Neural crest cell (in vitro differentiated cells): ENCODE measurements at regions not wholly inside any gene's neighbourhood (a gene's known extent, or its start where the extent isn't known, plus 50 kb on each side); places are given as distances from the start of the nearest gene placed in this dataset.

Source experiments
- DNase-seq: peaks from one replicate; pipeline ENCODE4 v3.0.0; 2021; ENCODE audit warnings: low read depth, mixed read lengths, low spot score
- H3K27ac Mint-ChIP-seq: one replicate; pipeline ENCODE4 v1.8.0; 2021; ENCODE audit warnings: mild to moderate bottlenecking, mixed read lengths; ENCODE audit not compliant: unreplicated experiment
- H3K27me3 Mint-ChIP-seq: 2 replicates; pipeline ENCODE4 v1.8.0; 2021; ENCODE audit warnings: low read depth, mild to moderate bottlenecking, mixed read lengths
- H3K36me3 Mint-ChIP-seq: 2 replicates; pipeline ENCODE4 v1.8.0; 2021; ENCODE audit warnings: low read depth, mild to moderate bottlenecking, mixed read lengths
- H3K4me1 Mint-ChIP-seq: 2 replicates; pipeline ENCODE4 v1.8.0; 2021; ENCODE audit warnings: mixed read lengths
- H3K4me3 Mint-ChIP-seq: one replicate; pipeline ENCODE4 v1.8.0; 2021; ENCODE audit warnings: mild to moderate bottlenecking, mixed read lengths
- H3K9me3 Mint-ChIP-seq: 2 replicates; pipeline ENCODE4 v1.8.0; 2021; ENCODE audit warnings: mixed read lengths
- CTCF ChIP-seq: fragments of 200-600 bp; sonication (generic); conservative IDR thresholded peaks from 2 replicates; pipeline ENCODE4 v1.5.0; 2021; ENCODE audit warnings: antibody characterized with exemption, mild to moderate bottlenecking

DNA sequence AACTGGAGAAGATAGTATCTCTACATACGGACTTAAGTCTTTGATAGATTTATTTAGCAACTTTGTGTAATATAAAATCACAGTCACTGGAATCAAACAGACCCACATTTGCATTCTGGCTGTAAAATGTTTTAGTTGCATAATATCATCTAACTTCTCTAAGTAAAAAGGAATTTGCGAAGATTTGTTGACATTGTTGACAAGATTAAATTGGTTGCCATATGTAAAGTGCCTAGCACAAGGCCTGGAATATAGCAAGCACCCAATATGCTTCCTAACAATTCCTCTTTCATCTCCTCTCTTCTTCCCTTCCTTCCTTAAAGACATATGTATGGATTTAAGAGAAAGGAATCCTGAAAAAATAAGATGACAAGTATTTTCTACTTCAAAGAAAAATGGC is 295.4 kb upstream of the PPFIA2 start:
- Mint-ChIP-seq H3K9me3 (peaks cover 7% of the 10 kb centered on the region), H3K36me3 (no peaks in the 10 kb centered on the region), H3K4me1 (no peaks in the 10 kb centered on the region), H3K27me3 (peaks cover 2% of the 10 kb centered on the region), H3K27ac (no peak overlapping the region), H3K4me3 (no peak overlapping the region)
- no peak for TF ChIP-seq CTCF
- DNase-seq, result no peak

DNA sequence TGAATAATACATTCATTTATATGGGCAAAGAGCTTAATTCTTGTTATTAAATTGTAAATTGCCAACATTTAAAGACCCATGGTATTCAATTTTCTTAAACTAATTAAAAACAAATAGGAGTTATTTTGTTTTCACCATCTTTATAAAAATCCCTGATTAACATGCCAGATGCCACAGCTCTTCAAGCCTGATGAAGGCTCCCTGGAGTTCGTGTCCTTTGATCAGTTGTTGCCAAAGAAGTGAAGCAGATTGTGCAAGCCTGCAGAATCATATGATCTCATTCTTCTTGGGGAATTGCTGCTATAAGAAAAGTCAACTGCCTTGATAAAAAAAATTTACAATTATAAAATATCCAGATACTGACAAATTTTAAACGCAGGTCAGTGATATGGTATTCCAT is 288.3 kb upstream of the PPFIA2 start:
- Mint-ChIP-seq H3K36me3 (no peaks in the 10 kb centered on the region), H3K4me3 (no peak overlapping the region), H3K27me3 (peaks cover 9% of the 10 kb centered on the region), H3K27ac (no peak overlapping the region), H3K9me3 (peaks cover 5% of the 10 kb centered on the region), H3K4me1 (no peaks in the 10 kb centered on the region)
- no peak for TF ChIP-seq CTCF
- DNase-seq, result no peak

GRCh38 chr12:82040987-82041743 is 282.0 kb upstream of the PPFIA2 start:
- no peak overlapping the region for H3K27ac Mint-ChIP-seq
- H3K4me1 Mint-ChIP-seq, result no peaks in the 10 kb centered on the region
- TF ChIP-seq CTCF, result no peak
- no peaks in the 10 kb centered on the region for H3K36me3 Mint-ChIP-seq
- peaks cover 12% of the 10 kb centered on the region for H3K27me3 Mint-ChIP-seq
- no peaks in the 10 kb centered on the region for H3K9me3 Mint-ChIP-seq
- no peak overlapping the region for H3K4me3 Mint-ChIP-seq
- no peak for DNase-seq

DNA sequence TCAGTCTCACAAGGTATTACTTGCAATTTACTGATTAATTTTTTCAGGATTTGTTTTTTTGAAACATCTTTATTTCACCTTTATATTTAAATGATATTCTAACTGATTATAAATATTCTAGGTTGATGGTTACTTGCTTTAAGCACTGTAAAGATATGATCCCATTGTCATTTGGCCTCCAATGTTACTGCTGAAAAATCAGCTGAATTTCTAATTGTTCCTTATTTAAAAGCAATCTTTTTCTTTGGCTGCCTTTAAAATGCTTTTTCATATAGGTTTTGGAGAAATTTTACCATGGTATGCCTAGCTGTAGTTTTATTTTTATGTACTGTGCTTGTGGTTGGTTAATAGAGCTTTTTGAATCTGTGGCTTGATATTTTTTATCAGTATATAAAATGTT is 275.6 kb upstream of the PPFIA2 start:
- Mint-ChIP-seq H3K36me3 (no peaks in the 10 kb centered on the region), H3K4me1 (no peaks in the 10 kb centered on the region), H3K9me3 (no peaks in the 10 kb centered on the region), H3K27ac (no peak overlapping the region), H3K27me3 (no peaks in the 10 kb centered on the region), H3K4me3 (no peak overlapping the region)
- no peak for DNase-seq
- TF ChIP-seq CTCF, result no peak

GRCh38 chr12:82029936-82030335 is 270.8 kb upstream of the PPFIA2 start:
- H3K27ac Mint-ChIP-seq, result no peak overlapping the region
- no peaks in the 10 kb centered on the region for H3K36me3 Mint-ChIP-seq
- no peak for TF ChIP-seq CTCF
- DNase-seq, result no peak
- no peaks in the 10 kb centered on the region for H3K9me3 Mint-ChIP-seq
- H3K27me3 Mint-ChIP-seq, result no peaks in the 10 kb centered on the region
- H3K4me1 Mint-ChIP-seq, result no peaks in the 10 kb centered on the region
- H3K4me3 Mint-ChIP-seq, result no peak overlapping the region
